NCI-H748 (cell line): ENCODE measurements at regions not wholly inside any gene's neighbourhood (a gene's known extent, or its start where the extent isn't known, plus 50 kb on each side); places are given as distances from the start of the nearest gene placed in this dataset.
A peak's percentile ranks its signal among the peaks of the same experiment; 100 is the strongest.
"Not testable (repeated sequence)": the region's sequence is repeated elsewhere in the genome, so short reads cannot be mapped to it uniquely, and the experiment has no call there.

Experiments used
- DNase-seq: peaks from one replicate; lab custom pipeline; 2025; ENCODE audit not compliant: unreplicated experiment; lab: John Stamatoyannopoulos, UW

- not testable (repeated sequence) for DNase-seq
Measured at GRCh38 chr5:157962686-157963085, 103.7 kb upstream of the CLINT1 start.

- peak; percentile 71 for DNase-seq
Measured at GRCh38 chr5:157961896-157962590, 103.1 kb upstream of the CLINT1 start.

- peak; percentile 74 for DNase-seq
Measured at GRCh38 chr5:157961176-157961575, 102.2 kb upstream of the CLINT1 start.

- DNase-seq, result peak; percentile 41
Measured at GRCh38 chr5:157959370-157959769, 100.4 kb upstream of the CLINT1 start.

- peak; percentile 42 for DNase-seq
Measured at GRCh38 chr5:157956271-157956885, 97.4 kb upstream of the CLINT1 start.

GRCh38 chr5:157955541-157956172 lies 96.7 kb upstream of the CLINT1 start:
- DNase-seq, result no peak

- no peak for DNase-seq
Measured at GRCh38 chr5:157952374-157952685, 93.4 kb upstream of the CLINT1 start.

- peak; percentile 63 for DNase-seq
Measured at GRCh38 chr5:157951673-157952373, 92.9 kb upstream of the CLINT1 start.

- DNase-seq, result no peak
Measured at GRCh38 chr5:157949520-157949919, 90.6 kb upstream of the CLINT1 start.

GRCh38 chr5:157948738-157949410 lies 89.9 kb upstream of the CLINT1 start:
- peak; percentile 89 for DNase-seq

- DNase-seq, result no peak
Measured at GRCh38 chr5:157947156-157947555, 88.2 kb upstream of the CLINT1 start.

- not testable (repeated sequence) for DNase-seq
Measured at GRCh38 chr5:157945822-157946221, 86.9 kb upstream of the CLINT1 start.

- DNase-seq, result no peak
Measured at GRCh38 chr5:157944938-157945337, 86.0 kb upstream of the CLINT1 start.

GRCh38 chr5:157944077-157944633 lies 85.2 kb upstream of the CLINT1 start:
- no peak for DNase-seq

- no peak for DNase-seq
Measured at GRCh38 chr5:157942595-157942994, 83.7 kb upstream of the CLINT1 start.

- no peak for DNase-seq
Measured at GRCh38 chr5:157941616-157942015, 82.7 kb upstream of the CLINT1 start.

- DNase-seq, result not testable (repeated sequence)
Measured at GRCh38 chr5:157938101-157938500, 79.2 kb upstream of the CLINT1 start.

GRCh38 chr5:157936776-157937501 lies 78.0 kb upstream of the CLINT1 start:
- not testable (repeated sequence) for DNase-seq

- DNase-seq, result no peak
Measured at GRCh38 chr5:157934600-157934999, 75.7 kb upstream of the CLINT1 start.

GRCh38 chr5:157933005-157933404 lies 74.1 kb upstream of the CLINT1 start:
- no peak for DNase-seq
